Kasumi-1 (cell line): ENCODE measurements at regions not wholly inside any gene's neighbourhood (a gene's known extent, or its start where the extent isn't known, plus 50 kb on each side); places are given as distances from the start of the nearest gene placed in this dataset.
A peak's percentile ranks its signal among the peaks of the same experiment; 100 is the strongest.
"Not testable (repeated sequence)": the region's sequence is repeated elsewhere in the genome, so short reads cannot be mapped to it uniquely, and the experiment has no call there.

Source experiments
- DNase-seq, 2 experiments: peaks; one replicate each; lab custom pipeline; 2025; lab: John Stamatoyannopoulos, UW

DNA sequence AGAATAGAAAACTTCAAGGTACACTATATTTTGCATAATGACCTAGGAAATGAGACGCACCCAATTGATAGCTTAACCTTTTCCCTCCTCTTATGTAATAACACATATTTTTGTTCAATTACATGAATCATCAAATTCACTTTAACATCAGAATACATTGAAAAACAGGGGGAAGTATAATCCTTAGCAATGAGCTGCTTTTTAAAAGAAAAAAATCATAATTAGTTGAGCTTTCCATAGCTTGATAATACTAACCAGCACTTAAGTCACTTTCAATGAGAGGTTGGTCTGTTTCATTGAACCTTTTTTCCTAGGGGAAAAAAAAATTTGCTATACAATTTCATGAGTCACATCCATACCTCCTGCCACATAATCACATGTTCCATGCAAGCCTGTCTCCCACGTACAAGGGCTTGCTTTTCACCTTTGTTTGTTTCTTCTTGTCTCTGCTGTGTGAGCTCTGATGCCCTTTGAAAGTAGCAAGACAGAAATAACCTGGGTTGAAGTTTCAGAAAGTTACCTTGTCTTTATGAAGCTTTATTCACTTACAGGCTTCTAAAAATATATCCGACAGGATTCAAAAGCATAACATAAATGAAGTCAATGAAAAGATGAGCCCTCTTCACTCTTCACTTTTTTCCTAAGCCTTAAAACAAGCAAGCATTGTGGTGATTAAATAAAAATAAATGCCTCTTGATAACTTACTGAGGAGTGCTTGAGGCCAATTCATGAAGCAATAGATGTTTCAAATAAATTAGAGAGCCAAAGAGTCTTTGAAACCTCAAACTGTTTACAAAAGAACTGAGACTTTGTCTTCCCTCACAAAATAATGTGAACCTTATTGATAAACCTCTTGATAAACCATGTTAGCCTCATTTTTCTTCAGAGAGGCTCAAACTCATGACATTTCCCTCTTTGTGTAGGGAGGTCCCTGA lies 108.5 kb downstream of the FEM1C start:
- no peak for DNase-seq

DNA sequence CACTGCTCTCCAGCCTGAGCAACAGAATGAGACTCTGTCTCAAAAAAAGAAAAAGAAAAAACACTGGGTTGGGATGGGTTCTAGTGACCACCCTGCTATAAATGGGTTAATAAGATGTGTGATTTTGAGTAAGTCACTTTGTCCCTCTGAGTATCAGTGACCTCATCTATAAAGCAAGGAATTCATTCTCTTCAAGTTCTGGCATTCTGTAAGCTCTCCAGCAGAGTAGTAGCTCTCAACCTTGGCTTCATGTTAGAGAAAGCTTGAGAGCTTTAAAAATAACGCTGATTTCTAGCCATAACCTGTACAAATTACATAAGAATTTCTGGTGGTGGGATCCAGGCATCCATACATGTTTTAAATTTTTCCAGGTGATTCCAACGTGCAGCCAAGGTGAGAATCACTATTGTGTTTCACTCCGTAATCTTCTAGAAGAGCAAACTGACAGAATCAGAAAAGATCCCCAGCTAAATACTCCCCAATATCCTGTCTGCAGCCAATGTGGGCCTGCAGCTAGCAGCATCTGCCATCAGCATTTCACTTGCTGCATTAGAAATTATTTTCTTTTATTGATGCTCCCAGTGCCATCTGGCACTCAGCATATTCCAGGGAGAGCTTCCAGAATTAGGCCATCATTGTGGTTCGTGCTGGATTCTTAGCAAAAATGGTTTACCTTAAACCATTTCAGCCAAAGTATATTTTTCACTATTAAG lies 109.4 kb downstream of the FEM1C start:
- DNase-seq, result no peak

GRCh38 chr5:115433918-115434317 lies 110.7 kb downstream of the FEM1C start:
- DNase-seq, result no peak

GRCh38 chr5:115432691-115433090 lies 111.9 kb downstream of the FEM1C start:
- no peak for DNase-seq

DNA sequence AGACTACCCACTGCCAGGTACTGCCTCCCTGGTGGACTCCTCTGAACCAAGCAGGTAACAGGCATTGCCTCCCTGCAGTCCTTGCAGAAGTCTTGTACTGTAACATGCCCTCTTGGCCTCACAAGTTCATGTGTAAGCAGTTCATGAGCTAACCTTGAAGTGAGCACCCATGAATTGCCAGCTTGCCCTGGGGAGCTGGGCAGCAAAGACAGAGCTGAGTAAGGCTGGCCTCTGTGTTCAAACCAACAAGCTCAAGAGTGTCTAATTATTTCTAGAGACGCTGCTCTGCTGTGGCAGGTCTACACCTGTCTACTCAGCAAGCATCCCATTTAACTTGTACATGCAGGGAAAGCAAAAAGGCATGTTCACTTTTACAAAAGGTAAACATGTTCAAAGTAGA lies 113.5 kb downstream of the FEM1C start:
- no peak for DNase-seq

- no peak for DNase-seq
These were observed 114.2 kb downstream of the FEM1C start for GRCh38 chr5:115430374-115430773.

- no peak for DNase-seq
These were observed 115.1 kb downstream of the FEM1C start for GRCh38 chr5:115429345-115429940.

- no peak for DNase-seq
These were observed 115.9 kb downstream of the FEM1C start for GRCh38 chr5:115428676-115429075.

DNA sequence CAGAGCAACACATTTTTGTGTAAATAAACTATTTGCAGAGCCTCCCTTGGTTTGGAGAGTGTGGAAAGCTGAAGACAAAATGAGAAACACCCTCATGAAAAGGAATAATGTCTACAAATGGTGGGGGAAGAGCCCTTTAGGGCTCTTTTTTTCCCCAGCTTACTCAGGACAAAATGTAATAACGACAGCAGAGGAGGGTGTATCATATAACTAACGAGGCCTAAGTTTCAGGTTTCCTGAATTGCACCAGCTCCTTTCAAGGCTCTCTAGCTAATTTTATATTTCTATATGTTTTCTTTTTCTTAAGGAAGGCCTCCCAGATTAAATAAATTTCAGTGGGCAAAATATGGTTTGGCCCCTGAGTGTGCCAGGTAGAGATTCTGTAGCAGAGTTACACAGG lies 116.3 kb downstream of the FEM1C start:
- no peak for DNase-seq

- DNase-seq, result no peak
These were observed 120.1 kb downstream of the FEM1C start for GRCh38 chr5:115424446-115424845.

GRCh38 chr5:115424030-115424429 lies 120.5 kb downstream of the FEM1C start:
- no peak for DNase-seq

GRCh38 chr5:115423541-115423940 lies 121.0 kb downstream of the FEM1C start:
- DNase-seq, result no peak

GRCh38 chr5:115423051-115423450 lies 121.5 kb downstream of the FEM1C start:
- DNase-seq, result no peak

GRCh38 chr5:115420812-115421211 lies 123.8 kb downstream of the FEM1C start:
- DNase-seq, result not testable (repeated sequence)

DNA sequence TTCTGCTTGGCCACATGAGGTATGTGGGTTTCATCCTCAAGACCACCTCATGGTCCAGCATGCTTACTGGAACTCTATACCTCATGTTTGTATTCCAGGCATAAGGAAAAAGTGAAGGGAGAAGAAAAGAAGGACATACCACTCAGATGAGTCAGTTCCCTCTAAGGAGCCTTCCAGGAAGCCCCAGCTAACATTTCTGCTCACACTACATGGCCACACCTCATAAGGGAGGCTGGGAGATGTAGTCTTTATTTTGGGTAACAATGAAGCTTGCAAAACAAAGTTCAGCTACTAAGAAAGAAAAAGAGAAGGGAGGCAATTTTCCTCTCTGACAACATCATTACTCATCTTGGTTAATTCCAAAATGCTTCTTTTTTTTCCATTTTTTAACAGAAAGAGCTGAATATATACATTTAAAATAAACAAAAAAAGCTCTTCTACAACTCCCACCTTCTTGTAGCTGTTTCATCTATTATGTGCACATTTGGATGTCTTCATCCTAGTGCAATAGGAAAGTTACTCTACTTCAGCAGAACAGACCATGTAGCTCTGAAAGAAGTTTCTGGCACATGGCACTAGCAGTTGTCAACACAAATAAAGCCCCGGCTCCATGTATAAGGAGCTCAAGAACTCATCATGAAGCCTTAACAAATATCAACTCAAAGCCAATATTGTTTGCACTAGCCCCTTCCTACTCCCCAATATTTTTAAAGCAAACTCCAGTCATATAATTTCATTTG lies 123.6 kb upstream of the CCDC112 start:
- peak; percentile 8 to 23 for DNase-seq

DNA sequence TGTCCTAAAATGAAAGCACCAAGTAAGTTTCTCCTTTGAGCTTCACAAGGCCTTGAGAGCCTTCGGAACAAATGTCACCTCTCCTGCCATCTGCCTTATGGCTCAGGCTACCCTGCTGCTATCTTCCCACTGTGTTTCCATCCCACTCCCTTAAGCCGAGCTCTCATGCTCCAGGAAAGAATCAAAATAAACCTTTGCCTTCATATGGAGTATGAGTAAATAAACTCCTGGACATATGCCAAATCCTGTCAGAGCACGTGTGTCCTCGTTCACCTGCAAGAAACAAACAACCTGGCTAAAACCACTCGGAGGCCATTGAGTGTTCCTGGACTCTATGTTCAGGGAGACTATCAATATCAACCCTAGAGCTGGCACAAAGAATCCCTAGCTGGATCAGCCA lies 122.3 kb upstream of the CCDC112 start:
- DNase-seq, result no peak

GRCh38 chr5:115417076-115417475 lies 120.6 kb upstream of the CCDC112 start:
- DNase-seq, result no peak

DNA sequence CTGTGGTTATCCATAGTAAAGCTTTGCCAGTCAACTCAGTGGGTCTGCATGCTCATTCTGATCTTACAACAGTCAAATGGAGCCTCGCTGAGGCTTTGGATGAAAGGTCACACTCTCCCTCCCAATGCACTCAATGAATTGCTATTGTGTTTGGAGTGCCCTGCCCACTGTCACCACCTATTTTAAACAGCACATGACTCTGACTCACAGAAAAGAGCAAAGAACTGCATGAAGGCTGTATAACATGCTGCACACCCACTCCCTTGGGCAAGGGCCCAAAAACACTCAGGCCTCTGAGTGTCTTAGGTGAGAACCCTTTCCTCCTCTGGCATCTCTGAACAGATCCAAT lies 118.7 kb upstream of the CCDC112 start:
- no peak for DNase-seq

GRCh38 chr5:115414406-115415142 lies 118.1 kb upstream of the CCDC112 start:
- no peak for DNase-seq

DNA sequence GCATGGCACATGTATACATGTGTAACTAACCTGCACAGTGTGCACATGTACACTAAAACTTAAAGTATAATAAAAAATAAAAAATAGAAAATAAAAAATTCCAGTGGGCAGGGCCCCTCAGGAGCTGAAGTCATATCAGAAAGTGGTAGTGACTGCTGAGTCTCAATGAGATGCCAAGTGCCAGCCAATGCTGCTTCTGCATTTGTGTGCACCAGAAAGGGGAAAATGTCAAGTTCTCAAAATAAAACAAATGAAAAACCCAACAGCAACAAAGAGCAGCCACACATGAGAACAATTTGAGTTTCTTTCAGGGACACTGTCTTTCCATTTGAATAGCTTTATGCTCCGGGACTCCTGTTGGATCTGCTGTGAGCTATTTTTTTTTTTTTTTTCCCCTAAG lies 117.2 kb upstream of the CCDC112 start:
- no peak for DNase-seq

DNA sequence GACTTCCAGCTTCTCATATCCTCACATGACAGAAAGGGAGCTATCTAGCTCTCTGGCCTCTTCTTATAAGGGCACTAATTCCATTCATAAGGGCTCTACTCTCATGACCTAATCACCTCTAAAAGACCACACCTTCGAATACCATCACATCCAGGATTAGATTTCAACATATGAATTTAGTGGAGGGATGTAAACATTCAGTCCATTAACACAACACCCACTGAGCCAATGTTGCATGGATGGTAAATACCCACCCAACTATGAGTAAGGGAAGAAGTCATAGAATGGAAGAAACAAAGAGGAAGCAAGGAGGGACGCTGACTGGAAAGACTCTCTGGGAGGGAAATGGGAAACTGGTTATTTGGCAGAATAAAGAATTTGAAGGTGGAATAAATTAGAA lies 112.6 kb upstream of the CCDC112 start:
- DNase-seq, result no peak
